ENCODE measurements at regions not wholly inside any gene's neighbourhood (a gene's known extent, or its start where the extent isn't known, plus 50 kb on each side); places are given as distances from the start of the nearest gene placed in this dataset.
"Not testable (repeated sequence)": the region's sequence is repeated elsewhere in the genome, so short reads cannot be mapped to it uniquely, and the experiment has no call there.

GRCh38 chr22:27581688-27582087 lies 219.9 kb downstream of the MN1 start:
- DNase-seq (ENCODE audit: low read depth in 2 of 3, low spot score in 2 of 3) = no peak

DNA sequence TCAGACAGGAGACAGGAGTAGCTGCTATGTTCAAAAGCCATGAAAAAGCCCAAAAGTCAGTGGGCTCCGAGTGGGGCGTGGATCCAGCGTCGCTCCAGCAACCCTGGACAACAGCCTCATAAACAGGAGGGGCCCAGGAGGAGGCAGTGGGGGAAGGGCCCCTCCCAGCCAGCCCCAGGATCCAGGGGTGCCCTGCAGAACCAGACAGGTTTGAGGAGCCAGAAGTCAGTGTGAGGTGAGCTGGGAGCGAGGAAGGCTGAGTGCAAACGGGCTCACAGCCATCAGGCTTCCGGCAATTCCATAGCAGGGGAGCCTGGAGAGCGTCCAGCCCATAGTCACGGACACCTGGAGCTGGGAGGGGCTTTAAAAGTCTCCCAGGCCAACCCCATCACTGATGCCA lies 217.7 kb downstream of the MN1 start:
- no peak for DNase-seq (ENCODE audit: low read depth in 2 of 3, low spot score in 2 of 3)

DNA sequence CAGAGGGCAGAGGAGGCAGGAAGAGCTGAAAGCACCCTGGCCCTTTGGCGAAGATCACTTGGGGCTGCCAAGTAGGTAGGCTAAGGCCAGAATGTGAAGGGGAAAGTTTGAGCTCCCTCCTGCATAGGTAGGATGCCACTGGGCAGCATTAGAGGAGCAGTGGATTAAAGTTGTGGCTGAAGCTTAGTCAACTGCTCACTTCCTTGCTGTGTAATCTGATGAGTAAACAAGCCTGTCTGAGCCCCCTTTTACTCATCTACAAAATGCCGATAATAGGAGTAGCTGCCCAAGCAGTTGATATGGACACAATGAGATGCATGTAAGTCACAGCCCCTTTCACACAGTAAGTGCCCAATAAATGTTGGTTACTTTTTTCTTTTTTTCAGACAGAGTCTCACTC lies 216.4 kb downstream of the MN1 start:
- DNase-seq (ENCODE audit: low read depth in 2 of 3, low spot score in 2 of 3) = no peak

DNA sequence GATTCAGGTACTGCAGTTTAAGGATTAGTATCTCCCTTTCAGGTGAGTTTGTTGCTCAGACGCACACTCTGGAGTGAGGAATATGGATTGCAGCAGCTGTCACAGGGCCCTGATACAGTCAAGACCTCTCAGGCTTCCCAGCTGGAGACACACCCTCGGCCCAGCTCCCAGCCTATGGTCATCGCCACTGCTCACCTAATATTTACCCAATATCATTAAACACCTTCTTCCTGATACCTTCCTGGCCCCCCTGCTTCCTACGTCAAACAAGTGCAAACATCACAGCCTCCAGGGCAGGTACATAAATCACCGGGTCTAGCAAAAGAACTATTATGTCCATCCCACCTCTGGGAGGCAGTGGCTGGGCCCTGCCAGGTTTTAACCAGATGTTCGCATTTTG lies 213.3 kb downstream of the MN1 start:
- no peak for DNase-seq (ENCODE audit: low read depth in 2 of 3, low spot score in 2 of 3)

- no peak for DNase-seq (ENCODE audit: low read depth in 2 of 3, low spot score in 2 of 3)
Measured at GRCh38 chr22:27588915-27589314, 212.6 kb downstream of the MN1 start.

GRCh38 chr22:27591060-27591459 lies 210.5 kb downstream of the MN1 start:
- DNase-seq (ENCODE audit: low read depth in 2 of 3, low spot score in 2 of 3) = no peak

- no peak for DNase-seq (ENCODE audit: low read depth in 2 of 3, low spot score in 2 of 3)
Measured at GRCh38 chr22:27593378-27593777, 208.2 kb downstream of the MN1 start.

- DNase-seq (ENCODE audit: low read depth in 2 of 3, low spot score in 2 of 3) = no peak
Measured at GRCh38 chr22:27594020-27594419, 207.5 kb downstream of the MN1 start.

DNA sequence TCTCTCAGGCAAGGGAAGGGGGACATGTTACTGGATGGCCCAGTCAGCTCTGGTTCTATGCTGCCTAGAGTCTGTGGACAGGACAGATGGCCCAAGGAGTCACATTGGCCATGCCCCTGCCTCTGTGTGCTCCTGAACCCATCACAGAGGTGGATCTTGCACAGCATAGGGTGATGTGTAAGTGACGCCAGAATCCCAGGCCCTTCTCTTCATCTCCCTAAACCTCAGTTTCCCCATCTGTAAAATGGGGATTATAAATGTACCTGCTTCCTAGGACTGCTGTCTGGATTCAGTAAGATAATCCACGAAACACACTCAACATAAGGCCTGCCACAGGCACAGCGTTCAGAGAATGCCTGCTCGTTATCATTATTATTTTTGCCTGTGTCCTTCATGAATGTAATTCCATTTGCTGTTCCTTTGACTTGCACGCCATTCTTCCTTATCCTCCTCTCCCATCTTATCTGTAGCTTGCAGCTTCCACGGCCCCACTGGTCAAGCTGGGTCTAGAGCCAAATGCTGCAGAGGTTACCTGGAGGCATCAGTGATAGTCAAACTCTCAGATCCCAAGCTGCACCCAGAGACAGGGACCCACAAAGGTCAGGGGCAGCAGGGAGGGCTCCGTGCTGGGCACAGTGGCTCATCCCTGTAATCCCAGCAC lies 207.0 kb downstream of the MN1 start:
- no peak for DNase-seq (ENCODE audit: low read depth in 2 of 3, low spot score in 2 of 3)

GRCh38 chr22:27596133-27596870 lies 205.3 kb downstream of the MN1 start:
- no peak for DNase-seq (ENCODE audit: low read depth in 2 of 3, low spot score in 2 of 3)

DNA sequence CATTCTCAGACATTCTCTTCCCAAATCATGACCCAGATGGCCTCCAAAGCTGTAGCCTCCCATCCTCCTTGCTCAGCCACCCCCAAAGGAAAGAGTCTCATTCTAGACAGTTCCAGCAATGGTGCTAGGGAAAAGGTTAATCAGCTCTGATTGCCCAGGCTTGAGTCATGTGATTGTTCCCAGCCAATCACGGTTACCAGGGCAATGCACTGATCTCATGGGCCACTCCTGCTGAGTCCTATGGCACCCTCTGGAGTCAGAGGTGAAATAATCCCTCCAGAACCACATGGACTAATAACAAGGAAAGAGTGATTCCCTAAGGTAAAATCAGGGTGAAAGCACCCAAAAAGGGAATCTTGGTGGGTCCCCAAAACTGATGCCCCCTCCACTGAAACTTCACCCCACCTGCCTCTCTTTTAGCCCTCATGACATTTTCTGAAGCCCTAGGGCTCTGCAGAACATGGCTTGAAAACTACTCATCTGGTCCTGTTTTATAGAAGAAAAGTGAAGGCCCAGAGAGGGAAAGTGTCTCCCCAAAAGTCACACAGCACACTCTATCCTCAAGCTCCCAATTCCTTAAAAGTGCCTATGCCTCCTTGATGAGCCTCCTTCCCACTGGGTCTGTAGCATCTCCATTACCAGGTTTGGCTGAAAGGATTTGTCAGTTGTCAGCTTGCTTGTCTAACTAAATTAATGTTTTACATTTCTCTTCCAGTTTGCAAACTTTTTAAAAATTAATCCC lies 203.7 kb downstream of the MN1 start:
- DNase-seq (ENCODE audit: low read depth in 2 of 3, low spot score in 2 of 3) = no peak

- DNase-seq (ENCODE audit: low read depth in 2 of 3, low spot score in 2 of 3) = no peak
Measured at GRCh38 chr22:27598792-27599191, 202.8 kb downstream of the MN1 start.

DNA sequence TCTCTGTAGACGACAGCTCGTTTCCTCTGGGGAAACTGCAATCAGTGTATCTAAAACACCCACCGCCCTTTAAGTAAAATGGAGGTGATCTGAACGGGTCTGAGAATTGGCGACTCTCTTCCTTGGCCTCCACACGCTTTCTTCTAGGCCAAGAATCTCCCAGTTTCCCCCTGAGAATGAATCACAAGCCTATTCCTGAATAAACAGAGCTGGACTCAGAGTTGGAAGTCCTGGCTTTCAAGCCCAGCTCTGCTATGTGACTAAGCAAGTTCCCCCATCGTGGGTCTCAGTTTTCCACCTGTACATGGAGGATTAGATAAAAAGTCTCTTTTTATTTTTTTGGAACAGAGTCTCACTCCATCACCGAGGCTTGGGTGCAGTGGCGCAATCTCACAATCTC lies 200.4 kb downstream of the MN1 start:
- no peak for DNase-seq (ENCODE audit: low read depth in 2 of 3, low spot score in 2 of 3)

DNA sequence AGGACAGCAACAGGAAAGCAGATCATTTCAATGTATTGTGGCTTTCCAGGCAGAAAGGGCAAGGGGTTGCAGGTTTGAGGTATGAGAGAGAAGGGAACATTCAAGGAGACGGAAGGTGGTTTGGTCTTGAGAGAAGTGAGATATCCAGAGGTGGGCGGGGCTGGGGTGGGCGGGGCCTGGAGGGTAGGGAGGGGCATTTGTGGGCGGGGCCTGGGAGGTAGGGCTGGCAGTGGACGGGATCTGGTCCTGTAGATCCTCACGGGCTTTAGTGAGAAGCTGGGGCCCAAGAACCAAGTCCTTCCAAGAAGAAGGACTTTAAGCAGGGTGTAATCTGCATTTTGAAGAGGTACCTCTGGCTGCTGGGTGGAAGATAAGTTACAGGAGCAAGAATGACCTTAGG lies 199.2 kb downstream of the MN1 start:
- no peak for DNase-seq (ENCODE audit: low read depth in 2 of 3, low spot score in 2 of 3)

GRCh38 chr22:27603111-27603799 lies 198.3 kb downstream of the MN1 start:
- DNase-seq (ENCODE audit: low read depth in 2 of 3, low spot score in 2 of 3) = no peak

GRCh38 chr22:27603800-27604144 lies 197.8 kb downstream of the MN1 start:
- DNase-seq (ENCODE audit: low read depth in 2 of 3, low spot score in 2 of 3) = no peak

GRCh38 chr22:27605390-27605789 lies 196.2 kb downstream of the MN1 start:
- DNase-seq (ENCODE audit: low read depth in 2 of 3, low spot score in 2 of 3) = no peak

- not testable (repeated sequence) for DNase-seq (ENCODE audit: low read depth in 2 of 3, low spot score in 2 of 3)
Measured at GRCh38 chr22:27607750-27608149, 193.8 kb downstream of the MN1 start.

GRCh38 chr22:27609451-27609888 lies 192.1 kb downstream of the MN1 start:
- no peak for DNase-seq (ENCODE audit: low read depth in 2 of 3, low spot score in 2 of 3)

DNA sequence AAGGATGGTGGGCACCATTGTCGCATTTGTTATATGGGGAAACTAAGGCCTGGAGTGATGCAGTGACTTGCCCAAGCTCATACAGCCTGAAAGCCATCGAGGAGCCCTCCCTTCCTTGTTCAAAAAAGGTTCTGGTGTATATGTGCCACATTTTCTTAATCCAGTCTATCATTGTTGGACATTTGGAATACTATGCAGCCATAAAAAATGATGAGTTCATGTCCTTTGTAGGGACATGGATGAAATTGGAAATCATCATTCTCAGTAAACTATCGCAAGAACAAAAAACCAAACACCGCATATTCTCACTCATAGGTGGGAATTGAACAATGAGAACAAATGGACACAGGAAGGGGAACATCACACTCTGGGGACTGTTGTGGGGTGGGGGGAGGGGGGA lies 191.4 kb downstream of the MN1 start:
- DNase-seq (ENCODE audit: low read depth in 2 of 3, low spot score in 2 of 3) = not testable (repeated sequence)

Data from hematopoietic multipotent progenitor cell (in vitro differentiated cells).